Activated CD4-positive, CD25-positive, alpha-beta regulatory T cell (primary cell): ENCODE measurements at regions not wholly inside any gene's neighbourhood (a gene's known extent, or its start where the extent isn't known, plus 50 kb on each side); places are given as distances from the start of the nearest gene placed in this dataset.

Experiments used
- DNase-seq, 4 experiments: peaks; one replicate each; lab custom pipeline; 2025; lab: John Stamatoyannopoulos, UW

- no peak for DNase-seq
Measured at GRCh38 chr6:15993716-15994228, 135.1 kb upstream of the MYLIP start.

GRCh38 chr6:15990179-15990578 lies 138.7 kb upstream of the MYLIP start:
- DNase-seq = no peak

GRCh38 chr6:15989397-15989796 lies 139.5 kb upstream of the MYLIP start:
- no peak for DNase-seq

GRCh38 chr6:15987569-15987968 lies 141.3 kb upstream of the MYLIP start:
- no peak for DNase-seq

GRCh38 chr6:15986027-15986629 lies 142.8 kb upstream of the MYLIP start:
- DNase-seq = no peak

- DNase-seq = no peak
Measured at GRCh38 chr6:15985379-15985959, 143.4 kb upstream of the MYLIP start.

- no peak for DNase-seq
Measured at GRCh38 chr6:15981956-15982355, 146.9 kb upstream of the MYLIP start.

- no peak for DNase-seq
Measured at GRCh38 chr6:15980801-15981200, 148.1 kb upstream of the MYLIP start.

GRCh38 chr6:15978426-15978825 lies 150.5 kb upstream of the MYLIP start:
- no peak for DNase-seq

GRCh38 chr6:15977050-15977449 lies 151.8 kb upstream of the MYLIP start:
- DNase-seq = no peak

GRCh38 chr6:15974817-15975216 lies 154.1 kb upstream of the MYLIP start:
- DNase-seq = no peak

GRCh38 chr6:15970517-15970916 lies 158.4 kb upstream of the MYLIP start:
- DNase-seq = no peak

- no peak for DNase-seq
Measured at GRCh38 chr6:15969236-15969778, 159.6 kb upstream of the MYLIP start.

- DNase-seq = no peak
Measured at GRCh38 chr6:15968519-15968918, 160.4 kb upstream of the MYLIP start.

- no peak for DNase-seq
Measured at GRCh38 chr6:15966000-15966520, 162.8 kb upstream of the MYLIP start.

GRCh38 chr6:15962449-15962764 lies 166.5 kb upstream of the MYLIP start:
- no peak for DNase-seq

- no peak for DNase-seq
Measured at GRCh38 chr6:15961635-15962448, 167.0 kb upstream of the MYLIP start.

GRCh38 chr6:15960740-15961634 lies 167.9 kb upstream of the MYLIP start:
- DNase-seq = no peak

GRCh38 chr6:15957655-15958169 lies 171.2 kb upstream of the MYLIP start:
- DNase-seq = no peak

- DNase-seq = no peak
Measured at GRCh38 chr6:15956205-15957106, 172.4 kb upstream of the MYLIP start.
